ENCODE measurements at regions not wholly inside any gene's neighbourhood (a gene's known extent, or its start where the extent isn't known, plus 50 kb on each side); places are given as distances from the start of the nearest gene placed in this dataset.

DNA sequence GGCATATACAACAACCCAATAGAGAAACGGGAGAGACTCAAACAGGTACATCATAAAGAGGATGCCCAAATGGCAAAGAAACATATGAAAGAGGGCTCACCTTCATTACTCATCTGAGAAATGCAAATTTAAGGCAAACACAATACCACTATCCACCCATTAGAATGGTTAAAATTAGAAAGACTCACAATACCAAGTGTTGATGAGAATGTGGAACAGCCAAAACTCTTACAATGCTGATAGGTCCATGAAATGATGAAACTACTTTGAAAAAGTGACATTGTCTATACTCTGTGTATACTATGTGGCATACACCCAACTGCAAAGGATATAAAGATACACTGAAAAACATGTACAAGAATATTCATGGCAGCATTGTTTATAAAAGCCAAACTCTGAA, 96.2 kb upstream of the TSHZ3 start:
- Histone ChIP-seq H3K9me3 (ENCODE audit: insufficient read depth, low read depth, low read length) (no peaks in the 10 kb centered on the region), H3K4me1 (ENCODE audit: insufficient read depth, low read length) (no peaks in the 10 kb centered on the region), H3K79me2 (ENCODE audit: insufficient read depth, low read length) (no peaks in the 10 kb centered on the region), H3K9ac (ENCODE audit: low read length) (no peak overlapping the region), H2AFZ (ENCODE audit: low read depth, low read length) (no peak overlapping the region), H3K4me2 (ENCODE audit: low read length) (no peak overlapping the region), H3K36me3 (ENCODE audit: insufficient read depth, low read length) (no peaks in the 10 kb centered on the region), H3K27ac (ENCODE audit: low read depth, low read length) (no peak overlapping the region), H4K20me1 (ENCODE audit: insufficient read depth, low read length) (no peaks in the 10 kb centered on the region), H3K27me3 (ENCODE audit: insufficient read depth, low read length) (no peaks in the 10 kb centered on the region), H3K4me3 (ENCODE audit: insufficient read depth, low read depth, low read length) (no peak overlapping the region)
- no peak for FAIRE-seq
- H3K27me3 Mint-ChIP-seq (ENCODE audit: low read depth, unreplicated experiment), result peaks cover 5% of the 10 kb centered on the region
- H3K4me3 Mint-ChIP-seq (ENCODE audit: unreplicated experiment), result no peak overlapping the region
- H3K9me3 Mint-ChIP-seq (ENCODE audit: unreplicated experiment), result peaks cover 2% of the 10 kb centered on the region
- H3K36me3 Mint-ChIP-seq (ENCODE audit: low read depth, unreplicated experiment), result no peaks in the 10 kb centered on the region
- H3K27ac Mint-ChIP-seq (ENCODE audit: unreplicated experiment), result no peak overlapping the region
- TF ChIP-seq, protein P1, sequence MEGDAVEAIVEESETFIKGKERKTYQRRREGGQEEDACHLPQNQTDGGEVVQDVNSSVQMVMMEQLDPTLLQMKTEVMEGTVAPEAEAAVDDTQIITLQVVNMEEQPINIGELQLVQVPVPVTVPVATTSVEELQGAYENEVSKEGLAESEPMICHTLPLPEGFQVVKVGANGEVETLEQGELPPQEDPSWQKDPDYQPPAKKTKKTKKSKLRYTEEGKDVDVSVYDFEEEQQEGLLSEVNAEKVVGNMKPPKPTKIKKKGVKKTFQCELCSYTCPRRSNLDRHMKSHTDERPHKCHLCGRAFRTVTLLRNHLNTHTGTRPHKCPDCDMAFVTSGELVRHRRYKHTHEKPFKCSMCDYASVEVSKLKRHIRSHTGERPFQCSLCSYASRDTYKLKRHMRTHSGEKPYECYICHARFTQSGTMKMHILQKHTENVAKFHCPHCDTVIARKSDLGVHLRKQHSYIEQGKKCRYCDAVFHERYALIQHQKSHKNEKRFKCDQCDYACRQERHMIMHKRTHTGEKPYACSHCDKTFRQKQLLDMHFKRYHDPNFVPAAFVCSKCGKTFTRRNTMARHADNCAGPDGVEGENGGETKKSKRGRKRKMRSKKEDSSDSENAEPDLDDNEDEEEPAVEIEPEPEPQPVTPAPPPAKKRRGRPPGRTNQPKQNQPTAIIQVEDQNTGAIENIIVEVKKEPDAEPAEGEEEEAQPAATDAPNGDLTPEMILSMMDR (IDR thresholded peaks at IDR 0.05; ENCODE audit: insufficient read depth, low read depth, low read length), result no peak
- no peak for TF ChIP-seq EZH2 (IDR thresholded peaks at IDR 0.05; ENCODE audit: insufficient read depth, low read length)
- H3K4me1 Mint-ChIP-seq (ENCODE audit: low read depth, unreplicated experiment), result no peaks in the 10 kb centered on the region
- no peak for DNase-seq (ENCODE audit: low read depth)

DNA sequence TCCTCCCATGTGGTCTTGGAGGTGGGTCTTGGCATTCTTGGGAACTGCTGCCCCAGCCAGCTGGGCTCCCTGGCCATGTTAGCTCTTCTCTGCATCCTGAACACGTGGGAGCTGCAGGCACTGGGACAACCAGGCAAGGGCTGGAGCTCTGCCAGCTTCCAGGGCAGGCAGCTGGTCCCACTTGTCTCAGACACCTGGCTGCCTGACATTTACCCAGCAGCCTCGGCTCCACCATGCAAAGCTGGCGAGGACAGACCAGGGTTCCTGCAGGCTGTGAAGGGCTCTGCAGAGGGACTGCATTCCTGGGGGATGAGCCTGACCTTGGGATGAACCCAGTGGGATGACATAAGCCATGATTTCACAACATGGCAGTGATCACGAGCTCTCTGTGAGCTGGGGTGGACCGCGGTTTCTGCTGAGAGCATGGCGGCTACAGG, 99.0 kb upstream of the TSHZ3 start:
- Histone ChIP-seq H3K27ac (ENCODE audit: low read depth, low read length) (no peak overlapping the region), H3K4me1 (ENCODE audit: insufficient read depth, low read length) (no peaks in the 10 kb centered on the region), H3K27me3 (ENCODE audit: insufficient read depth, low read length) (no peaks in the 10 kb centered on the region), H3K4me3 (ENCODE audit: insufficient read depth, low read depth, low read length) (no peak overlapping the region), H3K36me3 (ENCODE audit: insufficient read depth, low read length) (no peaks in the 10 kb centered on the region), H3K4me2 (ENCODE audit: low read length) (no peak overlapping the region), H3K79me2 (ENCODE audit: insufficient read depth, low read length) (no peaks in the 10 kb centered on the region), H3K9me3 (ENCODE audit: insufficient read depth, low read depth, low read length) (no peaks in the 10 kb centered on the region), H3K9ac (ENCODE audit: low read length) (no peak overlapping the region), H4K20me1 (ENCODE audit: insufficient read depth, low read length) (no peaks in the 10 kb centered on the region), H2AFZ (ENCODE audit: low read depth, low read length) (no peak overlapping the region)
- DNase-seq (ENCODE audit: low read depth) (peak; percentile 69), FAIRE-seq (no peak)
- Mint-ChIP-seq H3K4me1 (ENCODE audit: low read depth, unreplicated experiment) (peaks cover 2% of the 10 kb centered on the region), H3K27me3 (ENCODE audit: low read depth, unreplicated experiment) (peaks cover 5% of the 10 kb centered on the region), H3K9me3 (ENCODE audit: unreplicated experiment) (peaks cover 2% of the 10 kb centered on the region), H3K4me3 (ENCODE audit: unreplicated experiment) (no peak overlapping the region), H3K36me3 (ENCODE audit: low read depth, unreplicated experiment) (no peaks in the 10 kb centered on the region), H3K27ac (ENCODE audit: unreplicated experiment) (no peak overlapping the region)
- TF ChIP-seq, protein P1 (IDR thresholded peaks at IDR 0.05; ENCODE audit: insufficient read depth, low read depth, low read length), result no peak
- TF ChIP-seq EZH2 (IDR thresholded peaks at IDR 0.05; ENCODE audit: insufficient read depth, low read length), result no peak

DNA sequence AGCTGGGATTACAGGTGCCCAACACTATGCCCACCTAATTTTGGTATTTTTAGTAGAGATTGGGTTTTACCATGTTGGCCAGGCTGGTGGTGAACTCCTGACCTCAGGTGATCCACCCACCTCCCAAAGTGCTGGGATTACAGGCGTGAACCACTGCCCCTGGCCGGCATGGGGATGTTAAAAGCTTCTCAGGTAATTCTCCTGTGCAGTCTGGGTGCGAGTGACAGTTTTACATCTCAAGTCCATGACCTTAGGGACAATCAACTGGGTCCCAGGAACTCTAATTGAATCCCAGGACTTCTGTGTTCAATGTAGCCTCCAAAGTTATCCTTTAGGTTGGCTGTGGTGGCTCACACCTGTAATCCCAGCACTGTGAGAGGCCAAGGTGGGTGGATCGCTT, 100.1 kb upstream of the TSHZ3 start:
- Histone ChIP-seq H2AFZ (ENCODE audit: low read depth, low read length) (no peak overlapping the region), H3K9ac (ENCODE audit: low read length) (no peak overlapping the region), H3K4me3 (ENCODE audit: insufficient read depth, low read depth, low read length) (no peak overlapping the region), H4K20me1 (ENCODE audit: insufficient read depth, low read length) (no peaks in the 10 kb centered on the region), H3K36me3 (ENCODE audit: insufficient read depth, low read length) (no peaks in the 10 kb centered on the region), H3K27me3 (ENCODE audit: insufficient read depth, low read length) (no peaks in the 10 kb centered on the region), H3K79me2 (ENCODE audit: insufficient read depth, low read length) (no peaks in the 10 kb centered on the region), H3K4me1 (ENCODE audit: insufficient read depth, low read length) (no peaks in the 10 kb centered on the region), H3K27ac (ENCODE audit: low read depth, low read length) (no peak overlapping the region), H3K4me2 (ENCODE audit: low read length) (no peak overlapping the region), H3K9me3 (ENCODE audit: insufficient read depth, low read depth, low read length) (no peaks in the 10 kb centered on the region)
- H3K9me3 Mint-ChIP-seq (ENCODE audit: unreplicated experiment), result peaks cover 2% of the 10 kb centered on the region
- peaks cover 5% of the 10 kb centered on the region for H3K27me3 Mint-ChIP-seq (ENCODE audit: low read depth, unreplicated experiment)
- no peak for TF ChIP-seq EZH2 (IDR thresholded peaks at IDR 0.05; ENCODE audit: insufficient read depth, low read length)
- TF ChIP-seq, protein P1 (IDR thresholded peaks at IDR 0.05; ENCODE audit: insufficient read depth, low read depth, low read length), result no peak
- H3K4me1 Mint-ChIP-seq (ENCODE audit: low read depth, unreplicated experiment), result peaks cover 2% of the 10 kb centered on the region
- no peak overlapping the region for H3K27ac Mint-ChIP-seq (ENCODE audit: unreplicated experiment)
- no peak for FAIRE-seq
- H3K36me3 Mint-ChIP-seq (ENCODE audit: low read depth, unreplicated experiment), result no peaks in the 10 kb centered on the region
- no peak for DNase-seq (ENCODE audit: low read depth)
- H3K4me3 Mint-ChIP-seq (ENCODE audit: unreplicated experiment), result no peak overlapping the region

Measured in astrocyte (in vitro differentiated cells and primary cell).